Astrocyte of the cerebellum (primary cell): ENCODE measurements at regions not wholly inside any gene's neighbourhood (a gene's known extent, or its start where the extent isn't known, plus 50 kb on each side); places are given as distances from the start of the nearest gene placed in this dataset.
"Not testable (repeated sequence)": the region's sequence is repeated elsewhere in the genome, so short reads cannot be mapped to it uniquely, and the experiment has no call there.

Experiments used
- DNase-seq: peaks from one replicate; pipeline ENCODE4 v3.0.0-alpha.2; 2011; ENCODE audit warnings: low read depth
- H3K4me3 ChIP-seq: 2 replicates; pipeline ENCODE4 v1.5.1; 2011; ENCODE audit warnings: mild to moderate bottlenecking, low read depth, low read length, moderate library complexity
- CTCF ChIP-seq: IDR thresholded peaks from 2 replicates; pipeline ENCODE4 v1.5.1; 2012; ENCODE audit warnings: low read length, low read depth, moderate library complexity, mild to moderate bottlenecking; ENCODE audit errors: missing control alignments
- in situ Hi-C: cut with HindIII; loops from 2 replicates; pipeline ENCODE4 v1.10.0; 2017; ENCODE audit warnings: low sequenced_read_pairs

GRCh38 chr2:166653185-166653813, 159.2 kb upstream of the SCN7A start:
- no peak overlapping the region for H3K4me3 ChIP-seq

GRCh38 chr2:166651991-166652390, 157.9 kb upstream of the SCN7A start:
- in situ Hi-C loops: no loop called here
- DNase-seq: no peak

More at GRCh38 chr2:166653185-166653813, 159.2 kb upstream of the SCN7A start:
- TF ChIP-seq CTCF: no peak
- in situ Hi-C loops: no loop called here
- DNase-seq: peak; percentile 31

GRCh38 chr2:166651080-166651675, 157.1 kb upstream of the SCN7A start:
- H3K4me3 ChIP-seq: no peak overlapping the region
- no peak for TF ChIP-seq CTCF
- DNase-seq: peak; percentile 86
- in situ Hi-C loops: no loop called here

More at GRCh38 chr2:166651991-166652390, 157.9 kb upstream of the SCN7A start:
- H3K4me3 ChIP-seq: no peak overlapping the region
- no peak for TF ChIP-seq CTCF

- in situ Hi-C loops: no loop called here
- no peak for TF ChIP-seq CTCF
- no peak for DNase-seq
- H3K4me3 ChIP-seq: no peak overlapping the region
Observed at GRCh38 chr2:166647935-166648334, 153.9 kb upstream of the SCN7A start.

- in situ Hi-C loops: no loop called here
- TF ChIP-seq CTCF: no peak
- no peak for DNase-seq
- H3K4me3 ChIP-seq: no peak overlapping the region
Observed at GRCh38 chr2:166643980-166644379, 149.9 kb upstream of the SCN7A start.

- DNase-seq, in situ Hi-C loops, H3K4me3 ChIP-seq: not testable (repeated sequence)
Observed at GRCh38 chr2:166641516-166641915, 147.5 kb upstream of the SCN7A start.

GRCh38 chr2:166637051-166637450, 143.0 kb upstream of the SCN7A start:
- no peak overlapping the region for H3K4me3 ChIP-seq
- TF ChIP-seq CTCF: no peak
- DNase-seq: no peak
- in situ Hi-C loops: no loop called here
